ENCODE measurements at regions not wholly inside any gene's neighbourhood (a gene's known extent, or its start where the extent isn't known, plus 50 kb on each side); places are given as distances from the start of the nearest gene placed in this dataset.

DNA sequence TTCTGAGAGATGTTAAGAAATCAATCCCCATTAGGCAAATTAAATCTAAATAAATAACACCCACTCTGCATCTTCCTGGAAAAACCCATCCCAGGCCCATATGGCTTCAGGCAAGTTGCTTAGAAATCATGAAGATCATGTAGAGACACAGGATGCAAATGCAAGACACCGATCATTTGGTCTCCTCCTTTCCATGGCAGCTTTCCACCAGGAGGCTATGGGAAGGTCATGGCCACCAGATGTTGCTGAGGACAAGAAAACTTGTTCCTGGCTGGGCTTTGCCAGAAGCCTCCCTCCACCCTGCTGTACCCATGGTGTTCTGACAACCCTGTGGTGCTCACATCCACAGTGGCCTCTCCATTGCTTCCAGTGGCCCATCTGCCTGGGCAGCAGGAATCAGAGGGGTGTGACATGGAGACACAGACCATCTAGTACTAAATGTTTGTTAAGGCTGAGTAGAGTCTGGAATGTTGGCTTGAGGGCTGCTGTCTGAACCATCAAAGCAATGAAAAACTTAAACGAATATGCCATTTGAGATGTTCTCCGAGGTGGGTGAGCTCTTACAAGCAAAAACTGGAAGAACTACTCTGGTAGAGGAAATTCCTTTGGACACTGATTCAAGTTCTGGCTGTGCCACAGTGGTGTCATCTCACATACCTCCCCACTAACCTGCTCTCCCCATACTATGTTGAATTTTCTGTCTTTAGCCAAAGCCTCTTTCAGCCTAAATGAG is 293.2 kb downstream of the TNS1 start:
- no peak for TF ChIP-seq NRF1 (conservative IDR thresholded peaks at IDR 0.05; ENCODE audit: low read depth, low read length)
- H3K9ac ChIP-seq (ENCODE audit: control insufficient read depth, insufficient read depth, low read length): no peak overlapping the region
- no peak overlapping the region for H3K4me3 ChIP-seq
- in situ Hi-C loops (cut with MboI) (loop anchor here (5.0 kb wide), 1 partner anchor 1032 kb away; no protein-coding TSS in a partner anchor), intact Hi-C loops (cut with micrococcal nuclease; ENCODE audit: unreplicated experiment) (no loop called here)
- no peak for DNase-seq (ENCODE audit: low read depth, low spot score)
- H3K4me1 ChIP-seq (ENCODE audit: control insufficient read depth, insufficient read depth, low read length): no peaks in the 10 kb centered on the region
- no peak overlapping the region for H2AFZ ChIP-seq (ENCODE audit: control insufficient read depth, low read depth, low read length)
- H4K20me1 ChIP-seq (ENCODE audit: control insufficient read depth, insufficient read depth): no peaks in the 10 kb centered on the region
- peaks cover 0 to 3% of the 10 kb centered on the region in 2 experiments; a peak in 3 of 4 replicates for H3K27me3 ChIP-seq (replicated peaks in 1 of 2; ENCODE audit: control insufficient read depth in 2 of 2, insufficient read depth in 2 of 2, low read length in 1 of 2)
- ATAC-seq: no peak
- ChIA-PET SMC1A (ENCODE audit: uncharacterized antibody, unreplicated experiment) (interaction anchor here (1.3 kb wide), 1 partner anchor 59 kb away, joined by 4 read pairs; no protein-coding TSS in a partner anchor), POLR2A (no interaction called here), CTCF (interaction anchor here (2.4 kb wide), 1 partner anchor 59 kb away, joined by 9 read pairs; no protein-coding TSS in a partner anchor), RAD21 (ENCODE audit: unreplicated experiment) (interaction anchor here (1.1 kb wide), 1 partner anchor 59 kb away, joined by 3 read pairs; no protein-coding TSS in a partner anchor)
- no TSS peak for BruUV-seq (replicated peaks)
- FAIRE-seq: no peak
- H3K9me3 ChIP-seq (replicated peaks; ENCODE audit: control insufficient read depth, insufficient read depth, low read length): no peaks in the 10 kb centered on the region; the same call in 2 of the 3 replicates
- WGBS (ENCODE audit: insufficient coverage, insufficient replicate concordance, low lambda C conversion rate, missing lambda C conversion rate): 10% methylated on average over 3 of the region's 3 CpGs
- H3K4me2 ChIP-seq (ENCODE audit: control insufficient read depth, insufficient read depth): no peak overlapping the region
- H3K36me3 ChIP-seq (ENCODE audit: control insufficient read depth in 2 of 2, insufficient read depth in 2 of 2, low read length in 1 of 2): no peaks in the 10 kb centered on the region
- H3K79me2 ChIP-seq (ENCODE audit: control insufficient read depth, insufficient read depth, low read length): no peaks in the 10 kb centered on the region
- no peak overlapping the region for H3K27ac ChIP-seq (ENCODE audit: control insufficient read depth, insufficient read depth)

GRCh38 chr2:217707131-217707611 is 295.6 kb downstream of the TNS1 start:
- Histone ChIP-seq H3K36me3 (ENCODE audit: control insufficient read depth in 2 of 2, insufficient read depth in 2 of 2, low read length in 1 of 2) (no peaks in the 10 kb centered on the region), H3K27me3 (replicated peaks in 1 of 2; ENCODE audit: control insufficient read depth in 2 of 2, insufficient read depth in 2 of 2, low read length in 1 of 2) (peaks cover 0 to 5% of the 10 kb centered on the region in 2 experiments; a peak in 3 of 4 replicates), H3K79me2 (ENCODE audit: control insufficient read depth, insufficient read depth, low read length) (no peaks in the 10 kb centered on the region), H3K4me1 (ENCODE audit: control insufficient read depth, insufficient read depth, low read length) (no peaks in the 10 kb centered on the region), H3K9me3 (replicated peaks; ENCODE audit: control insufficient read depth, insufficient read depth, low read length) (no peaks in the 10 kb centered on the region; the same call in 2 of the 3 replicates), H3K27ac (ENCODE audit: control insufficient read depth, insufficient read depth) (no peak overlapping the region), H4K20me1 (ENCODE audit: control insufficient read depth, insufficient read depth) (no peaks in the 10 kb centered on the region), H3K4me3 (no peak overlapping the region), H3K4me2 (ENCODE audit: control insufficient read depth, insufficient read depth) (no peak overlapping the region), H2AFZ (ENCODE audit: control insufficient read depth, low read depth, low read length) (no peak overlapping the region), H3K9ac (ENCODE audit: control insufficient read depth, insufficient read depth, low read length) (no peak overlapping the region)
- TF ChIP-seq CREM (IDR thresholded peaks at IDR 0.05; ENCODE audit: low read depth) (no peak), ESRRA (IDR thresholded peaks at IDR 0.05; ENCODE audit: low read length) (no peak), POLR2A (IDR thresholded peaks at IDR 0.05; ENCODE audit: low read depth, low read length) (no peak)
- WGBS (ENCODE audit: insufficient coverage, insufficient replicate concordance, low lambda C conversion rate, missing lambda C conversion rate): 44% methylated on average over 4 of the region's 4 CpGs
- intact Hi-C loops (cut with micrococcal nuclease; ENCODE audit: unreplicated experiment): no loop called here
- no peak for DNase-seq (ENCODE audit: low read depth, low spot score)
- CTCF ChIA-PET: interaction anchor here (1.1 kb wide), 1 partner anchor 57 kb away, joined by 4 read pairs; no protein-coding TSS in a partner anchor
- RAD21 ChIA-PET (ENCODE audit: unreplicated experiment): interaction anchor here (1.0 kb wide), 1 partner anchor 56 kb away, joined by 4 read pairs; no protein-coding TSS in a partner anchor
- no TSS peak for BruUV-seq (replicated peaks)
- POLR2A ChIA-PET: no interaction called here
- SMC1A ChIA-PET (ENCODE audit: uncharacterized antibody, unreplicated experiment): no interaction called here
- ATAC-seq: no peak
- in situ Hi-C loops (cut with MboI): no loop called here
- no peak for FAIRE-seq

Data from GM12878 (cell line).